Prostate gland (tissue), 2 donors: ENCODE measurements at regions not wholly inside any gene's neighbourhood (a gene's known extent, or its start where the extent isn't known, plus 50 kb on each side); places are given as distances from the start of the nearest gene placed in this dataset.
"Not testable (repeated sequence)": the region's sequence is repeated elsewhere in the genome, so short reads cannot be mapped to it uniquely, and the experiment has no call there.

Experiments used
- DNase-seq: peaks from one replicate; pipeline ENCODE4 v3.0.0-alpha.2; 2019; ENCODE audit warnings: low spot score
- H3K27ac ChIP-seq, 2 donors: fragments of 200-600 bp; sonication (generic); 2 replicates each; pipeline ENCODE4 v1.5.1; 2017 to 2019
- H3K27me3 ChIP-seq: fragments of 200-600 bp; sonication (generic); replicated peaks from 2 replicates; pipeline ENCODE4 v1.5.1; 2019; ENCODE audit not compliant: insufficient read depth
- H3K36me3 ChIP-seq, 2 donors: fragments of 200-600 bp; sonication (generic); 1 replicate in 1 of 2; 2 replicates in 1 of 2; pipeline versions ENCODE4 v1.5.1 to v1.8.1; 2017 to 2019
- H3K4me1 ChIP-seq: fragments of 200-600 bp; sonication (generic); replicated peaks from 2 replicates; pipeline ENCODE4 v1.5.1; 2019
- H3K4me3 ChIP-seq, 2 donors: fragments of 200-600 bp; sonication (generic); 2 replicates each; pipeline ENCODE4 v1.5.1; 2017 to 2019
- H3K9me3 ChIP-seq: fragments of 200-600 bp; sonication (generic); 2 replicates; pipeline ENCODE4 v1.5.1; 2017
- POLR2A ChIP-seq: fragments of 450-650 bp; IDR thresholded peaks from one replicate; pipeline ENCODE4 v1.6.1; 2016; ENCODE audit warnings: antibody characterized with exemption, mild to moderate bottlenecking
- POLR2AphosphoS5 ChIP-seq: sonication (generic); formaldehyde crosslinking; IDR thresholded peaks from one replicate; pipeline ENCODE4 v1.6.1; 2017; ENCODE audit warnings: antibody characterized with exemption
- WGBS: methylation state at CpG from one replicate; pipeline ENCODE4 v1.1.5; 2018; 5-methylcytosine and 5-hydroxymethylcytosine counted together
- intact Hi-C: fragments of 100-400 bp; cut with DNase I; formaldehyde crosslinking; loops from one replicate; pipeline ENCODE4 v1.14.2; 2022
- TF ChIP-seq, protein P1 (sequence below), 4 experiments: fragments of 200-600 bp in 2 of 4; fragments of 450-650 bp in 2 of 4; sonication (generic) in 2 of 4; IDR thresholded peaks; 1 replicate in 3 of 4; 2 replicates in 1 of 4; pipeline ENCODE4 v1.5.1; 2016 to 2019; ENCODE audit warnings: antibody characterized with exemption in 4 of 4, mild to moderate bottlenecking in 2 of 4, moderate library complexity in 2 of 4

DNA sequence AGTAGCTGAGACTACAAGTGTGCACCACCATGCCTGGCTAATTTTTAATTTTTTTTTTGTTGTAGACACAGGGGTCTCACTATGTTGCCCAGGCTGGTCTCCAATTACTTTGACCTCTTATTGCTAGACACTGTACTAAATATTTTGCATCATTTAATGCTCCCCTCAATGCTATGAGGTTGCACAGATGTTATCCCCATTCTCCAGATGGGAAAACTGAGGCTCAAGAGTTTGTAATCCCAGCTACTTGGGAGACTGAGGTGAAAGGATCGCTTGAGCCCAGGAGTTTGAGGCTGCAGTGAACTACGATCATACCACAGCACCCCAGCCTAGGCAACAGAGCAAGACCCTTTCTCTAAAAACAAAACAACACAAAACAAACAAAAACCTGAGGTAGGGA is 443.3 kb upstream of the C16orf82 start:
- Histone ChIP-seq H3K27me3 (peaks cover 3% of the 10 kb centered on the region), H3K36me3 (no peaks in the 10 kb centered on the region), H3K9me3 (no peaks in the 10 kb centered on the region), H3K4me1 (no peaks in the 10 kb centered on the region), H3K4me3 (no peak overlapping the region), H3K27ac (no peak overlapping the region)
- TF ChIP-seq, protein P1, sequence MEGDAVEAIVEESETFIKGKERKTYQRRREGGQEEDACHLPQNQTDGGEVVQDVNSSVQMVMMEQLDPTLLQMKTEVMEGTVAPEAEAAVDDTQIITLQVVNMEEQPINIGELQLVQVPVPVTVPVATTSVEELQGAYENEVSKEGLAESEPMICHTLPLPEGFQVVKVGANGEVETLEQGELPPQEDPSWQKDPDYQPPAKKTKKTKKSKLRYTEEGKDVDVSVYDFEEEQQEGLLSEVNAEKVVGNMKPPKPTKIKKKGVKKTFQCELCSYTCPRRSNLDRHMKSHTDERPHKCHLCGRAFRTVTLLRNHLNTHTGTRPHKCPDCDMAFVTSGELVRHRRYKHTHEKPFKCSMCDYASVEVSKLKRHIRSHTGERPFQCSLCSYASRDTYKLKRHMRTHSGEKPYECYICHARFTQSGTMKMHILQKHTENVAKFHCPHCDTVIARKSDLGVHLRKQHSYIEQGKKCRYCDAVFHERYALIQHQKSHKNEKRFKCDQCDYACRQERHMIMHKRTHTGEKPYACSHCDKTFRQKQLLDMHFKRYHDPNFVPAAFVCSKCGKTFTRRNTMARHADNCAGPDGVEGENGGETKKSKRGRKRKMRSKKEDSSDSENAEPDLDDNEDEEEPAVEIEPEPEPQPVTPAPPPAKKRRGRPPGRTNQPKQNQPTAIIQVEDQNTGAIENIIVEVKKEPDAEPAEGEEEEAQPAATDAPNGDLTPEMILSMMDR (IDR thresholded peaks at IDR 0.05), result no peak
- TF ChIP-seq POLR2A (no peak), POLR2AphosphoS5 (no peak)
- WGBS, result 82% methylated on average over 2 of the region's 2 CpGs
- intact Hi-C loops, result no loop called here
- DNase-seq, result no peak

DNA sequence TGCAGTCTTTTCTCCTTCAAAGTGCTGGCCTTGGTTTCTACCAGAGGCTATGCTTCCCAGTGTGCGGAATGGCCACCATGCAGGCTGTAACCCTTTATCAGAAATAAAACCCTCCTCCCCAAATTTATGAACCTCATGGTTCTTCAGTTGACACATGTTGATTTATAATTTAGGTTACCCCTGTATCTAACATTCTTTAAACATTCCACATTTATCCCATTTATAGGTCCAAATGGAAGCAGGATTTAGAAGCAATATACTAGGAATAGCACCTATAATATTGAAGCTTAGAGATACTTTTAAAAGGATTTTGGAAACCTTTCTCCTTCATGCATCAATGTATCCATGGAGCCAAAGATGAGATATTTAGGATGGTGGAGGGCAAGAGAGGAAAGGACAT is 438.8 kb upstream of the C16orf82 start:
- no peaks in the 10 kb centered on the region for H3K4me1 ChIP-seq
- no peaks in the 10 kb centered on the region for H3K9me3 ChIP-seq
- H3K27me3 ChIP-seq, result peaks cover 3% of the 10 kb centered on the region
- H3K27ac ChIP-seq, result no peak overlapping the region
- H3K4me3 ChIP-seq, result no peak overlapping the region
- H3K36me3 ChIP-seq, result no peaks in the 10 kb centered on the region
- DNase-seq, result no peak
- intact Hi-C loops, result no loop called here
- TF ChIP-seq, protein P1 (IDR thresholded peaks at IDR 0.05), result no peak
- no peak for TF ChIP-seq POLR2A
- no peak for TF ChIP-seq POLR2AphosphoS5
- WGBS, result 97% methylated on average over 1 of the region's 1 CpG

DNA sequence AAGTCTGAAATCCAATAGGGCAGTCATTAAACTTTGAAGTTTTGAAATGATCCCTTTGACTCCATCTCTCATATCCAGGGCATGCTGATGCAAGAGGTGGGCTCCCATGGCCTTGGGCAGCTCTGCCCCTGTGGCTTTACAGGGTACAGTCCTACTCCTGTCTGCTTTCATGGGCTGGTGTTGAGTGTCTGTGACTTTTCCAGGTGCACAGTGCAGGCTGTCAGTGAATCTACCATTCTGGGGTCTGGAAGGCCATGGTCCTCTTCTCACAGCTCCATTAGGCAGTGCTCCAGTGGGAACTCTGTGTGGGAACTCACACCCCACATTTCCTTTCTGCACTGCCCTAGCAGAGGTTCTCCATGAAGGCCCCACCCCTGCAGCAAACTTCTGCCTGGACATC is 435.4 kb upstream of the C16orf82 start:
- DNase-seq, H3K4me3 ChIP-seq, H3K36me3 ChIP-seq, intact Hi-C loops, H3K4me1 ChIP-seq, H3K9me3 ChIP-seq, H3K27ac ChIP-seq, H3K27me3 ChIP-seq: not testable (repeated sequence)

DNA sequence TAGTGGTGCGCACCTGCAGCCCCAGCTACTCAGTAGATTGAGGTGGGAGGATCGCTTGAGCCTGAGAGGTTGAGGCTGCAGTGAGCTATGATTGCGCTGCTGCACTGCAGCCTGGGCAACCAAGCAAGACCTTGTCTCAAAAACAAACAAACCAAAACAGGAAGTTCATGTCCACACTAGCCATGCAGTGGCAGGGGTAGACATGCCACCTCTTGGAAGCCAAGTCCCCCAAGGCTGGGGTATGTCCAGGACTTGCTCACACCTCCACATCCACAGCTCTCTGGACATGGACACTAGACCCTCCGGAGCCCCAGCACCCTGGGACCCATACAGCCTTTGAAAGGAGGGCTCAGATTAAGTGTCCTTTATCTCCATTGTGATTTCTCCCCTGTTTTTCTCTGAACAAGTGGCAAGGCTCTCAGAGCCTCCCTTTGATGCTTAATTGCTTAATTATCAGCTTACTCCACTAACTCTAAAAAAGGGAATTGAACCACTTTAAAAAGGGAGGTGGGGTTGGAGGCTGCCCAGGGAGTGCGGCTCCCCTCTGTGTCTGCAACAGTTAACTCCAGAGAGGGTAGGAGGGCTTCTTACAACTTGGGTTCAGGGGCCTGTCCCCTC is 424.6 kb upstream of the C16orf82 start:
- H3K36me3 ChIP-seq, result no peaks in the 10 kb centered on the region
- no peaks in the 10 kb centered on the region for H3K4me1 ChIP-seq
- DNase-seq, result no peak
- H3K27ac ChIP-seq, result no peak overlapping the region
- H3K27me3 ChIP-seq, result no peaks in the 10 kb centered on the region
- intact Hi-C loops, result no loop called here
- H3K4me3 ChIP-seq, result no peak overlapping the region
- 70% methylated on average over 5 of the region's 5 CpGs for WGBS
- H3K9me3 ChIP-seq, result no peaks in the 10 kb centered on the region
- TF ChIP-seq POLR2AphosphoS5 (no peak), POLR2A (no peak)
- TF ChIP-seq, protein P1 (IDR thresholded peaks at IDR 0.05), result no peak

GRCh38 chr16:26643519-26643918 is 423.2 kb upstream of the C16orf82 start:
- TF ChIP-seq, protein P1 (IDR thresholded peaks at IDR 0.05), result no peak
- no peak for TF ChIP-seq POLR2AphosphoS5
- TF ChIP-seq POLR2A, result no peak
- Histone ChIP-seq H3K36me3 (no peaks in the 10 kb centered on the region), H3K27ac (no peak overlapping the region), H3K4me3 (no peak overlapping the region), H3K27me3 (no peaks in the 10 kb centered on the region), H3K4me1 (no peaks in the 10 kb centered on the region), H3K9me3 (no peaks in the 10 kb centered on the region)
- 44% methylated on average over 3 of the region's 3 CpGs for WGBS
- no peak for DNase-seq
- intact Hi-C loops, result no loop called here
